ENCODE measurements at regions not wholly inside any gene's neighbourhood (a gene's known extent, or its start where the extent isn't known, plus 50 kb on each side); places are given as distances from the start of the nearest gene placed in this dataset.
A peak's percentile ranks its signal among the peaks of the same experiment; 100 is the strongest.

GRCh38 chr3:34842706-34843480 lies 796.4 kb upstream of the ARPP21 start:
- DNase-seq, result peak; percentile 27

GRCh38 chr3:34844323-34844620 lies 795.1 kb upstream of the ARPP21 start:
- no peak for DNase-seq

GRCh38 chr3:34851137-34851536 lies 788.2 kb upstream of the ARPP21 start:
- no peak for DNase-seq

GRCh38 chr3:34852844-34853439 lies 786.4 kb upstream of the ARPP21 start:
- DNase-seq, result no peak

GRCh38 chr3:34856081-34856947 lies 783.0 kb upstream of the ARPP21 start:
- peak; percentile 64 for DNase-seq

- no peak for DNase-seq
These were observed 781.2 kb upstream of the ARPP21 start for GRCh38 chr3:34858067-34858660.

GRCh38 chr3:34859746-34860145 lies 779.6 kb upstream of the ARPP21 start:
- peak; percentile 88 for DNase-seq

- DNase-seq, result no peak
These were observed 776.9 kb upstream of the ARPP21 start for GRCh38 chr3:34862456-34862855.

GRCh38 chr3:34863485-34863884 lies 775.8 kb upstream of the ARPP21 start:
- no peak for DNase-seq

GRCh38 chr3:34864011-34864410 lies 775.3 kb upstream of the ARPP21 start:
- DNase-seq, result peak; percentile 50

GRCh38 chr3:34865346-34865745 lies 774.0 kb upstream of the ARPP21 start:
- DNase-seq, result no peak

GRCh38 chr3:34868935-34869334 lies 770.4 kb upstream of the ARPP21 start:
- DNase-seq, result no peak

- no peak for DNase-seq
These were observed 769.6 kb upstream of the ARPP21 start for GRCh38 chr3:34869696-34870095.

GRCh38 chr3:34872406-34872805 lies 766.9 kb upstream of the ARPP21 start:
- no peak for DNase-seq

- no peak for DNase-seq
These were observed 762.3 kb upstream of the ARPP21 start for GRCh38 chr3:34876997-34877396.

GRCh38 chr3:34878488-34878887 lies 760.8 kb upstream of the ARPP21 start:
- DNase-seq, result no peak

- DNase-seq, result no peak
These were observed 758.3 kb upstream of the ARPP21 start for GRCh38 chr3:34881026-34881425.

GRCh38 chr3:34882764-34883163 lies 756.6 kb upstream of the ARPP21 start:
- peak; percentile 4 for DNase-seq

- DNase-seq, result no peak
These were observed 755.3 kb upstream of the ARPP21 start for GRCh38 chr3:34884007-34884406.

GRCh38 chr3:34886443-34886842 lies 752.9 kb upstream of the ARPP21 start:
- no peak for DNase-seq

GRCh38 chr3:34889641-34890040 lies 749.7 kb upstream of the ARPP21 start:
- no peak for DNase-seq

GRCh38 chr3:34890247-34890646 lies 749.1 kb upstream of the ARPP21 start:
- DNase-seq, result no peak

- DNase-seq, result no peak
These were observed 747.4 kb upstream of the ARPP21 start for GRCh38 chr3:34891941-34892340.

All from fibroblast of skin of back (primary cell).